Upper lobe of right lung (tissue), 1 donor: ENCODE measurements at regions not wholly inside any gene's neighbourhood (a gene's known extent, or its start where the extent isn't known, plus 50 kb on each side); places are given as distances from the start of the nearest gene placed in this dataset.
A peak's percentile ranks its signal among the peaks of the same experiment; 100 is the strongest.

ENCODE experiments used
- ATAC-seq: fragments of 200-7000 bp; cut with Tn5 transposase; one replicate; pipeline ENCODE4 v1.9.1; 2020; ENCODE audit warnings: mild to moderate bottlenecking, moderate library complexity
- DNase-seq: peaks from one replicate; pipeline ENCODE4 v3.0.0-alpha.2; 2020
- H3K27ac ChIP-seq: fragments of 200-600 bp; one replicate; pipeline ENCODE4 v1.8.0; 2022
- H3K27me3 ChIP-seq: fragments of 200-600 bp; one replicate; pipeline ENCODE4 v1.8.0; 2022; ENCODE audit warnings: mild to moderate bottlenecking
- H3K36me3 ChIP-seq: fragments of 200-600 bp; one replicate; pipeline ENCODE4 v1.8.0; 2022
- H3K4me1 ChIP-seq: fragments of 200-600 bp; one replicate; pipeline ENCODE4 v1.8.0; 2022
- H3K4me3 ChIP-seq: fragments of 200-600 bp; one replicate; pipeline ENCODE4 v1.8.0; 2022; ENCODE audit warnings: mild to moderate bottlenecking
- H3K9me3 ChIP-seq: fragments of 200-600 bp; one replicate; pipeline ENCODE4 v1.8.0; 2022
- CTCF ChIP-seq: fragments of 200-600 bp; IDR thresholded peaks from one replicate; pipeline ENCODE4 v1.8.0; 2022; ENCODE audit warnings: antibody characterized with exemption
- intact Hi-C: fragments of 100-400 bp; cut with DNase I; formaldehyde crosslinking; loops from one replicate; pipeline ENCODE4 v1.11.0; 2022
- donor health status: DM: no; HTN: yes; CAD: no; lungs with severe emphysema.

GRCh38 chr6:14361956-14362587 lies 244.5 kb downstream of the CD83 start:
- peak; percentile 66 for ATAC-seq
- Histone ChIP-seq H3K36me3 (no peaks in the 10 kb centered on the region), H3K9me3 (no peaks in the 10 kb centered on the region), H3K4me1 (peaks cover 7% of the 10 kb centered on the region), H3K27ac (no peak overlapping the region), H3K27me3 (no peaks in the 10 kb centered on the region), H3K4me3 (no peak overlapping the region)
- intact Hi-C loops: no loop called here
- no peak for DNase-seq
- no peak for TF ChIP-seq CTCF

GRCh38 chr6:14364370-14364769 lies 246.8 kb downstream of the CD83 start:
- no peak for TF ChIP-seq CTCF
- Histone ChIP-seq H3K4me1 (peaks cover 7% of the 10 kb centered on the region), H3K27me3 (no peaks in the 10 kb centered on the region), H3K27ac (no peak overlapping the region), H3K9me3 (no peaks in the 10 kb centered on the region), H3K4me3 (no peak overlapping the region), H3K36me3 (no peaks in the 10 kb centered on the region)
- ATAC-seq (no peak), DNase-seq (no peak)
- intact Hi-C loops: no loop called here

GRCh38 chr6:14365393-14365792 lies 247.8 kb downstream of the CD83 start:
- H3K9me3 ChIP-seq: no peaks in the 10 kb centered on the region
- no peak overlapping the region for H3K4me3 ChIP-seq
- H3K36me3 ChIP-seq: no peaks in the 10 kb centered on the region
- intact Hi-C loops: no loop called here
- H3K27ac ChIP-seq: no peak overlapping the region
- TF ChIP-seq CTCF: no peak
- no peaks in the 10 kb centered on the region for H3K27me3 ChIP-seq
- ATAC-seq: no peak
- peaks cover 7% of the 10 kb centered on the region for H3K4me1 ChIP-seq
- no peak for DNase-seq

- intact Hi-C loops: no loop called here
- H3K4me1 ChIP-seq: peaks cover 7% of the 10 kb centered on the region
- DNase-seq (no peak), ATAC-seq (no peak)
- TF ChIP-seq CTCF: no peak
- no peaks in the 10 kb centered on the region for H3K27me3 ChIP-seq
- H3K36me3 ChIP-seq: no peaks in the 10 kb centered on the region
- no peak overlapping the region for H3K27ac ChIP-seq
- H3K9me3 ChIP-seq: no peaks in the 10 kb centered on the region
- H3K4me3 ChIP-seq: no peak overlapping the region
These were observed 248.7 kb downstream of the CD83 start for GRCh38 chr6:14366315-14366714.

GRCh38 chr6:14366872-14367271 lies 249.3 kb downstream of the CD83 start:
- Histone ChIP-seq H3K27me3 (no peaks in the 10 kb centered on the region), H3K4me3 (no peak overlapping the region), H3K4me1 (peaks cover 7% of the 10 kb centered on the region), H3K9me3 (no peaks in the 10 kb centered on the region), H3K27ac (no peak overlapping the region), H3K36me3 (no peaks in the 10 kb centered on the region)
- TF ChIP-seq CTCF: no peak
- ATAC-seq: no peak
- DNase-seq: no peak
- intact Hi-C loops: no loop called here

GRCh38 chr6:14367296-14367695 lies 249.7 kb downstream of the CD83 start:
- H3K4me1 ChIP-seq: peaks cover 3% of the 10 kb centered on the region
- intact Hi-C loops: no loop called here
- no peaks in the 10 kb centered on the region for H3K36me3 ChIP-seq
- DNase-seq (no peak), ATAC-seq (no peak)
- no peak overlapping the region for H3K4me3 ChIP-seq
- no peaks in the 10 kb centered on the region for H3K9me3 ChIP-seq
- H3K27me3 ChIP-seq: no peaks in the 10 kb centered on the region
- no peak overlapping the region for H3K27ac ChIP-seq
- TF ChIP-seq CTCF: no peak
